Head of caudate nucleus (tissue), 42 donors: ENCODE measurements at regions not wholly inside any gene's neighbourhood (a gene's known extent, or its start where the extent isn't known, plus 50 kb on each side); places are given as distances from the start of the nearest gene placed in this dataset.
"Not testable (repeated sequence)": the region's sequence is repeated elsewhere in the genome, so short reads cannot be mapped to it uniquely, and the experiment has no call there.

Experiments used
- DNase-seq, 42 donors: peaks; one replicate each; pipeline versions ENCODE4 v3.0.0 to v3.0.0-alpha.2; 2020 to 2021; ENCODE audit warnings: mixed read lengths in 7 of 42
- intact Hi-C: fragments of 100-400 bp; cut with DNase I; formaldehyde crosslinking; loops from one replicate; pipeline ENCODE4 v1.15.0; 2022

- DNase-seq: no peak
- intact Hi-C loops: no loop called here
Observed at GRCh38 chr11:114799476-114799875, 121.1 kb downstream of the NXPE2 start.

- intact Hi-C loops: no loop called here
- DNase-seq: no peak
Observed at GRCh38 chr11:114801773-114802172, 123.4 kb downstream of the NXPE2 start.

GRCh38 chr11:114802878-114803277 lies 124.6 kb downstream of the NXPE2 start:
- intact Hi-C loops: no loop called here
- no peak for DNase-seq

- intact Hi-C loops, DNase-seq: not testable (repeated sequence)
Observed at GRCh38 chr11:114805431-114805830, 127.1 kb downstream of the NXPE2 start.

- intact Hi-C loops: no loop called here
- DNase-seq: no peak
Observed at GRCh38 chr11:114811971-114812370, 133.6 kb downstream of the NXPE2 start.

GRCh38 chr11:114812733-114813132 lies 134.4 kb downstream of the NXPE2 start:
- intact Hi-C loops: no loop called here
- no peak for DNase-seq

- intact Hi-C loops: no loop called here
- no peak for DNase-seq
Observed at GRCh38 chr11:114813189-114813718, 134.9 kb downstream of the NXPE2 start.

- DNase-seq: no peak
- intact Hi-C loops: no loop called here
Observed at GRCh38 chr11:114815176-114815575, 136.8 kb downstream of the NXPE2 start.

- intact Hi-C loops: no loop called here
- DNase-seq: no peak
Observed at GRCh38 chr11:114815761-114816160, 137.4 kb downstream of the NXPE2 start.

GRCh38 chr11:114816791-114817190 lies 138.5 kb downstream of the NXPE2 start:
- intact Hi-C loops: no loop called here

GRCh38 chr11:114818382-114818781 lies 140.1 kb downstream of the NXPE2 start:
- intact Hi-C loops: no loop called here

More at GRCh38 chr11:114816791-114817190, 138.5 kb downstream of the NXPE2 start:
- no peak for DNase-seq

GRCh38 chr11:114819028-114819427 lies 140.7 kb downstream of the NXPE2 start:
- DNase-seq: no peak
- intact Hi-C loops: no loop called here

More at GRCh38 chr11:114818382-114818781, 140.1 kb downstream of the NXPE2 start:
- DNase-seq: peak in 22 of 42 donors; percentile 12 to 75 (median 44)

GRCh38 chr11:114820621-114821020 lies 142.3 kb downstream of the NXPE2 start:
- DNase-seq: no peak
- intact Hi-C loops: no loop called here

GRCh38 chr11:114821621-114822412 lies 143.5 kb downstream of the NXPE2 start:
- peak in 38 of 42 donors; percentile 25 to 91 (median 61) for DNase-seq
- intact Hi-C loops: no loop called here

- DNase-seq: no peak
Observed at GRCh38 chr11:114826910-114827442, 148.6 kb downstream of the NXPE2 start.

GRCh38 chr11:114827736-114828135 lies 149.4 kb downstream of the NXPE2 start:
- intact Hi-C loops: no loop called here
- peak in 1 of 42 donors; percentile 5 for DNase-seq

More at GRCh38 chr11:114826910-114827442, 148.6 kb downstream of the NXPE2 start:
- intact Hi-C loops: no loop called here

- intact Hi-C loops: no loop called here
- no peak for DNase-seq
Observed at GRCh38 chr11:114832532-114833125, 154.3 kb downstream of the NXPE2 start.

GRCh38 chr11:114836161-114836560 lies 157.8 kb downstream of the NXPE2 start:
- DNase-seq: no peak
- intact Hi-C loops: no loop called here

GRCh38 chr11:114844896-114845295 lies 166.6 kb downstream of the NXPE2 start:
- intact Hi-C loops: no loop called here
- no peak for DNase-seq

GRCh38 chr11:114845766-114846415 lies 167.6 kb downstream of the NXPE2 start:
- intact Hi-C loops: no loop called here
- DNase-seq: no peak
